ENCODE measurements at regions not wholly inside any gene's neighbourhood (a gene's known extent, or its start where the extent isn't known, plus 50 kb on each side); places are given as distances from the start of the nearest gene placed in this dataset.

GRCh38 chr2:29974086-29974485 lies 52.7 kb upstream of the ALK start:
- no peaks in the 10 kb centered on the region for H3K4me1 ChIP-seq (ENCODE audit: control insufficient read depth, low read length)
- no peaks in the 10 kb centered on the region for H3K9me3 ChIP-seq (ENCODE audit: control insufficient read depth, insufficient read depth, low read length)
- no peaks in the 10 kb centered on the region for H3K36me3 ChIP-seq (ENCODE audit: control insufficient read depth, low read length)
- no peaks in the 10 kb centered on the region for H3F3A ChIP-seq (ENCODE audit: control insufficient read depth, insufficient read depth)
- no peaks in the 10 kb centered on the region for H3K79me2 ChIP-seq (ENCODE audit: control insufficient read depth, low read length)
- no peaks in the 10 kb centered on the region for H4K20me1 ChIP-seq (ENCODE audit: control insufficient read depth, insufficient read depth, low read depth, low read length)
- no peaks in the 10 kb centered on the region for H3K9me2 ChIP-seq (replicated peaks; ENCODE audit: control insufficient read depth, low read length)
- H3K27me3 ChIP-seq (ENCODE audit: control insufficient read depth, low read length), result no peaks in the 10 kb centered on the region; the same call in 1 of the 2 replicates
- no peak overlapping the region for H3K4me3 ChIP-seq (ENCODE audit: low read length)
- no peak overlapping the region for H3K27ac ChIP-seq (ENCODE audit: low read depth, low read length)
- TF ChIP-seq, protein P1, sequence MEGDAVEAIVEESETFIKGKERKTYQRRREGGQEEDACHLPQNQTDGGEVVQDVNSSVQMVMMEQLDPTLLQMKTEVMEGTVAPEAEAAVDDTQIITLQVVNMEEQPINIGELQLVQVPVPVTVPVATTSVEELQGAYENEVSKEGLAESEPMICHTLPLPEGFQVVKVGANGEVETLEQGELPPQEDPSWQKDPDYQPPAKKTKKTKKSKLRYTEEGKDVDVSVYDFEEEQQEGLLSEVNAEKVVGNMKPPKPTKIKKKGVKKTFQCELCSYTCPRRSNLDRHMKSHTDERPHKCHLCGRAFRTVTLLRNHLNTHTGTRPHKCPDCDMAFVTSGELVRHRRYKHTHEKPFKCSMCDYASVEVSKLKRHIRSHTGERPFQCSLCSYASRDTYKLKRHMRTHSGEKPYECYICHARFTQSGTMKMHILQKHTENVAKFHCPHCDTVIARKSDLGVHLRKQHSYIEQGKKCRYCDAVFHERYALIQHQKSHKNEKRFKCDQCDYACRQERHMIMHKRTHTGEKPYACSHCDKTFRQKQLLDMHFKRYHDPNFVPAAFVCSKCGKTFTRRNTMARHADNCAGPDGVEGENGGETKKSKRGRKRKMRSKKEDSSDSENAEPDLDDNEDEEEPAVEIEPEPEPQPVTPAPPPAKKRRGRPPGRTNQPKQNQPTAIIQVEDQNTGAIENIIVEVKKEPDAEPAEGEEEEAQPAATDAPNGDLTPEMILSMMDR (IDR thresholded peaks at IDR 0.05; ENCODE audit: low read depth, low read length, poor library complexity, severe bottlenecking), result no peak
- no peak for TF ChIP-seq EZH2phosphoT487 (IDR thresholded peaks at IDR 0.05; ENCODE audit: borderline replicate concordance, low read length)
- no peak overlapping the region for H3K4me2 ChIP-seq (ENCODE audit: low read length)

GRCh38 chr2:29977284-29977683 lies 55.9 kb upstream of the ALK start:
- no peaks in the 10 kb centered on the region for H3K9me2 ChIP-seq (replicated peaks; ENCODE audit: control insufficient read depth, low read length)
- no peaks in the 10 kb centered on the region for H3K27me3 ChIP-seq (ENCODE audit: control insufficient read depth, low read length)
- H3K4me3 ChIP-seq (ENCODE audit: low read length), result no peak overlapping the region
- H4K20me1 ChIP-seq (ENCODE audit: control insufficient read depth, insufficient read depth, low read depth, low read length), result no peaks in the 10 kb centered on the region
- TF ChIP-seq, protein P1 (IDR thresholded peaks at IDR 0.05; ENCODE audit: low read depth, low read length, poor library complexity, severe bottlenecking), result no peak
- TF ChIP-seq EZH2phosphoT487 (IDR thresholded peaks at IDR 0.05; ENCODE audit: borderline replicate concordance, low read length), result no peak
- no peaks in the 10 kb centered on the region for H3K4me1 ChIP-seq (ENCODE audit: control insufficient read depth, low read length)
- H3F3A ChIP-seq (ENCODE audit: control insufficient read depth, insufficient read depth), result no peaks in the 10 kb centered on the region
- no peaks in the 10 kb centered on the region for H3K9me3 ChIP-seq (ENCODE audit: control insufficient read depth, insufficient read depth, low read length)
- no peak overlapping the region for H3K27ac ChIP-seq (ENCODE audit: low read depth, low read length)
- no peaks in the 10 kb centered on the region for H3K36me3 ChIP-seq (ENCODE audit: control insufficient read depth, low read length)
- no peaks in the 10 kb centered on the region for H3K79me2 ChIP-seq (ENCODE audit: control insufficient read depth, low read length)
- H3K4me2 ChIP-seq (ENCODE audit: low read length), result no peak overlapping the region

- H3K4me3 ChIP-seq (ENCODE audit: low read length), result no peak overlapping the region
- no peaks in the 10 kb centered on the region for H4K20me1 ChIP-seq (ENCODE audit: control insufficient read depth, insufficient read depth, low read depth, low read length)
- no peaks in the 10 kb centered on the region for H3F3A ChIP-seq (ENCODE audit: control insufficient read depth, insufficient read depth)
- H3K79me2 ChIP-seq (ENCODE audit: control insufficient read depth, low read length), result no peaks in the 10 kb centered on the region
- H3K27ac ChIP-seq (ENCODE audit: low read depth, low read length), result no peak overlapping the region
- no peaks in the 10 kb centered on the region for H3K36me3 ChIP-seq (ENCODE audit: control insufficient read depth, low read length)
- no peaks in the 10 kb centered on the region for H3K27me3 ChIP-seq (ENCODE audit: control insufficient read depth, low read length)
- no peak for TF ChIP-seq EZH2phosphoT487 (IDR thresholded peaks at IDR 0.05; ENCODE audit: borderline replicate concordance, low read length)
- TF ChIP-seq, protein P1 (IDR thresholded peaks at IDR 0.05; ENCODE audit: low read depth, low read length, poor library complexity, severe bottlenecking), result no peak
- H3K4me2 ChIP-seq (ENCODE audit: low read length), result no peak overlapping the region
- H3K9me3 ChIP-seq (ENCODE audit: control insufficient read depth, insufficient read depth, low read length), result no peaks in the 10 kb centered on the region
- no peaks in the 10 kb centered on the region for H3K4me1 ChIP-seq (ENCODE audit: control insufficient read depth, low read length)
- H3K9me2 ChIP-seq (replicated peaks; ENCODE audit: control insufficient read depth, low read length), result no peaks in the 10 kb centered on the region
Observed at GRCh38 chr2:29981402-29981801, 60.0 kb upstream of the ALK start.

DNA sequence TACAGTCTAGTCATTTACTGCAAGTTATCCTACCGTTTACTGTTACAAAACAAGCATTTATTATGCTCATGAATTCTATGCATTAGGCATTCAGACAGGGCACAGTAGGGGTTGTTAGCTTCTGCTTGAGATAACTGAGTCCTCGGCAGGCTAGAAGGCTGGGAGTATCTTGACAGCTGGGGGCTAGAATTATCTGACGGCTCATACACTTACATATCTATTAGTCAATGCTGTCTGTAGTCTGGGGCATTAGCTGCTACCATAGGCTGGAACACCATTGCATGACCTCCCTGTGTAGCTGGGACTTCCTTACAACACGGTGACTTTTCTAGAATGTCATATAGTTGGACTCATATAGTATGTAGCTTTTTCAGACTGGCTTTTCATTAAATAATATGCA lies 61.9 kb upstream of the ALK start:
- H3K27me3 ChIP-seq (ENCODE audit: control insufficient read depth, low read length), result no peaks in the 10 kb centered on the region
- H3K27ac ChIP-seq (ENCODE audit: low read depth, low read length), result no peak overlapping the region
- no peak for TF ChIP-seq EZH2phosphoT487 (IDR thresholded peaks at IDR 0.05; ENCODE audit: borderline replicate concordance, low read length)
- TF ChIP-seq, protein P1 (IDR thresholded peaks at IDR 0.05; ENCODE audit: low read depth, low read length, poor library complexity, severe bottlenecking), result no peak
- no peaks in the 10 kb centered on the region for H3K9me3 ChIP-seq (ENCODE audit: control insufficient read depth, insufficient read depth, low read length)
- H4K20me1 ChIP-seq (ENCODE audit: control insufficient read depth, insufficient read depth, low read depth, low read length), result no peaks in the 10 kb centered on the region
- H3K79me2 ChIP-seq (ENCODE audit: control insufficient read depth, low read length), result no peaks in the 10 kb centered on the region
- H3K36me3 ChIP-seq (ENCODE audit: control insufficient read depth, low read length), result no peaks in the 10 kb centered on the region
- H3K9me2 ChIP-seq (replicated peaks; ENCODE audit: control insufficient read depth, low read length), result no peaks in the 10 kb centered on the region
- no peak overlapping the region for H3K4me2 ChIP-seq (ENCODE audit: low read length)
- H3K4me1 ChIP-seq (ENCODE audit: control insufficient read depth, low read length), result no peaks in the 10 kb centered on the region
- no peaks in the 10 kb centered on the region for H3F3A ChIP-seq (ENCODE audit: control insufficient read depth, insufficient read depth)
- H3K4me3 ChIP-seq (ENCODE audit: low read length), result no peak overlapping the region

Data from DOHH2 (cell line).